ENCODE measurements at regions not wholly inside any gene's neighbourhood (a gene's known extent, or its start where the extent isn't known, plus 50 kb on each side); places are given as distances from the start of the nearest gene placed in this dataset.

GRCh38 chr3:156612903-156613302, 58.0 kb upstream of the SSR3 start:
- TF ChIP-seq POLR2A (IDR thresholded peaks at IDR 0.05) (no peak), CTCF (IDR thresholded peaks at IDR 0.05 in 4 of 5, conservative IDR thresholded peaks at IDR 0.05 in 1 of 5) (no peak)

Data from gastrocnemius medialis (tissue), 4 donors.